ENCODE measurements at regions not wholly inside any gene's neighbourhood (a gene's known extent, or its start where the extent isn't known, plus 50 kb on each side); places are given as distances from the start of the nearest gene placed in this dataset.

DNA sequence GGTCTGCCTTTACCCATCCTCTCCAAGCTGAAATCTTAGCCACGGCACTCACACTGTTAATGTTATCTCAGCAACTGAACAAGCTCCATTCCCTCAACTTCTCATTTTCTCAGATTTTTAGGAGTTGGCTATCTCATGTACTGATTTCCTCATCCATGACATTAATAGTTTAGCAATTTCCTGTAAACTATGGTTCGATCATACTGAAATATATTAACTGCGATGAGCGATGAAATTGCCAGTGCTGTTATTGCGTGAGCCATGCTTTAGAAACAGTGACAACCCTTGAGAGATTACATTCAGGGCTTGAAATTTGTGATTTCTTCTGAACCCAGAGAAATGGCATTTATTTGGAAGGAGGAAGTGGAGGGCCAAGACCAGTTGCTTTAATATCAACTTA is 223.7 kb downstream of the GPAT3 start:
- TF ChIP-seq MEF2A (IDR thresholded peaks at IDR 0.05; ENCODE audit: insufficient read depth, low read depth, low read length) (no peak), POLR2A (IDR thresholded peaks at IDR 0.05; ENCODE audit: low read depth, low read length) (no peak), POLR2AphosphoS5 (IDR thresholded peaks at IDR 0.05; ENCODE audit: low read length) (no peak), SUPT20H (IDR thresholded peaks at IDR 0.05; ENCODE audit: borderline replicate concordance, control insufficient read depth, low read depth, low read length) (no peak), RCOR1 (conservative IDR thresholded peaks at IDR 0.05; ENCODE audit: low read depth, low read length) (no peak)
- TF ChIP-seq, protein P1, sequence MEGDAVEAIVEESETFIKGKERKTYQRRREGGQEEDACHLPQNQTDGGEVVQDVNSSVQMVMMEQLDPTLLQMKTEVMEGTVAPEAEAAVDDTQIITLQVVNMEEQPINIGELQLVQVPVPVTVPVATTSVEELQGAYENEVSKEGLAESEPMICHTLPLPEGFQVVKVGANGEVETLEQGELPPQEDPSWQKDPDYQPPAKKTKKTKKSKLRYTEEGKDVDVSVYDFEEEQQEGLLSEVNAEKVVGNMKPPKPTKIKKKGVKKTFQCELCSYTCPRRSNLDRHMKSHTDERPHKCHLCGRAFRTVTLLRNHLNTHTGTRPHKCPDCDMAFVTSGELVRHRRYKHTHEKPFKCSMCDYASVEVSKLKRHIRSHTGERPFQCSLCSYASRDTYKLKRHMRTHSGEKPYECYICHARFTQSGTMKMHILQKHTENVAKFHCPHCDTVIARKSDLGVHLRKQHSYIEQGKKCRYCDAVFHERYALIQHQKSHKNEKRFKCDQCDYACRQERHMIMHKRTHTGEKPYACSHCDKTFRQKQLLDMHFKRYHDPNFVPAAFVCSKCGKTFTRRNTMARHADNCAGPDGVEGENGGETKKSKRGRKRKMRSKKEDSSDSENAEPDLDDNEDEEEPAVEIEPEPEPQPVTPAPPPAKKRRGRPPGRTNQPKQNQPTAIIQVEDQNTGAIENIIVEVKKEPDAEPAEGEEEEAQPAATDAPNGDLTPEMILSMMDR (IDR thresholded peaks at IDR 0.05 in 2 of 3, conservative IDR thresholded peaks at IDR 0.05 in 1 of 3; ENCODE audit: control insufficient read depth in 2 of 3, extremely low read depth in 1 of 3, insufficient read depth in 1 of 3, low read depth in 3 of 3, low read length in 3 of 3): no peak
- TF ChIP-seq, protein P2, sequence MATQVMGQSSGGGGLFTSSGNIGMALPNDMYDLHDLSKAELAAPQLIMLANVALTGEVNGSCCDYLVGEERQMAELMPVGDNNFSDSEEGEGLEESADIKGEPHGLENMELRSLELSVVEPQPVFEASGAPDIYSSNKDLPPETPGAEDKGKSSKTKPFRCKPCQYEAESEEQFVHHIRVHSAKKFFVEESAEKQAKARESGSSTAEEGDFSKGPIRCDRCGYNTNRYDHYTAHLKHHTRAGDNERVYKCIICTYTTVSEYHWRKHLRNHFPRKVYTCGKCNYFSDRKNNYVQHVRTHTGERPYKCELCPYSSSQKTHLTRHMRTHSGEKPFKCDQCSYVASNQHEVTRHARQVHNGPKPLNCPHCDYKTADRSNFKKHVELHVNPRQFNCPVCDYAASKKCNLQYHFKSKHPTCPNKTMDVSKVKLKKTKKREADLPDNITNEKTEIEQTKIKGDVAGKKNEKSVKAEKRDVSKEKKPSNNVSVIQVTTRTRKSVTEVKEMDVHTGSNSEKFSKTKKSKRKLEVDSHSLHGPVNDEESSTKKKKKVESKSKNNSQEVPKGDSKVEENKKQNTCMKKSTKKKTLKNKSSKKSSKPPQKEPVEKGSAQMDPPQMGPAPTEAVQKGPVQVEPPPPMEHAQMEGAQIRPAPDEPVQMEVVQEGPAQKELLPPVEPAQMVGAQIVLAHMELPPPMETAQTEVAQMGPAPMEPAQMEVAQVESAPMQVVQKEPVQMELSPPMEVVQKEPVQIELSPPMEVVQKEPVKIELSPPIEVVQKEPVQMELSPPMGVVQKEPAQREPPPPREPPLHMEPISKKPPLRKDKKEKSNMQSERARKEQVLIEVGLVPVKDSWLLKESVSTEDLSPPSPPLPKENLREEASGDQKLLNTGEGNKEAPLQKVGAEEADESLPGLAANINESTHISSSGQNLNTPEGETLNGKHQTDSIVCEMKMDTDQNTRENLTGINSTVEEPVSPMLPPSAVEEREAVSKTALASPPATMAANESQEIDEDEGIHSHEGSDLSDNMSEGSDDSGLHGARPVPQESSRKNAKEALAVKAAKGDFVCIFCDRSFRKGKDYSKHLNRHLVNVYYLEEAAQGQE (IDR thresholded peaks at IDR 0.05; ENCODE audit: low read depth, low read length): no peak
- TF ChIP-seq, protein P3, sequence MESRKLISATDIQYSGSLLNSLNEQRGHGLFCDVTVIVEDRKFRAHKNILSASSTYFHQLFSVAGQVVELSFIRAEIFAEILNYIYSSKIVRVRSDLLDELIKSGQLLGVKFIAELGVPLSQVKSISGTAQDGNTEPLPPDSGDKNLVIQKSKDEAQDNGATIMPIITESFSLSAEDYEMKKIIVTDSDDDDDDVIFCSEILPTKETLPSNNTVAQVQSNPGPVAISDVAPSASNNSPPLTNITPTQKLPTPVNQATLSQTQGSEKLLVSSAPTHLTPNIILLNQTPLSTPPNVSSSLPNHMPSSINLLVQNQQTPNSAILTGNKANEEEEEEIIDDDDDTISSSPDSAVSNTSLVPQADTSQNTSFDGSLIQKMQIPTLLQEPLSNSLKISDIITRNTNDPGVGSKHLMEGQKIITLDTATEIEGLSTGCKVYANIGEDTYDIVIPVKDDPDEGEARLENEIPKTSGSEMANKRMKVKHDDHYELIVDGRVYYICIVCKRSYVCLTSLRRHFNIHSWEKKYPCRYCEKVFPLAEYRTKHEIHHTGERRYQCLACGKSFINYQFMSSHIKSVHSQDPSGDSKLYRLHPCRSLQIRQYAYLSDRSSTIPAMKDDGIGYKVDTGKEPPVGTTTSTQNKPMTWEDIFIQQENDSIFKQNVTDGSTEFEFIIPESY (IDR thresholded peaks at IDR 0.05): no peak
- TF ChIP-seq, protein P4, sequence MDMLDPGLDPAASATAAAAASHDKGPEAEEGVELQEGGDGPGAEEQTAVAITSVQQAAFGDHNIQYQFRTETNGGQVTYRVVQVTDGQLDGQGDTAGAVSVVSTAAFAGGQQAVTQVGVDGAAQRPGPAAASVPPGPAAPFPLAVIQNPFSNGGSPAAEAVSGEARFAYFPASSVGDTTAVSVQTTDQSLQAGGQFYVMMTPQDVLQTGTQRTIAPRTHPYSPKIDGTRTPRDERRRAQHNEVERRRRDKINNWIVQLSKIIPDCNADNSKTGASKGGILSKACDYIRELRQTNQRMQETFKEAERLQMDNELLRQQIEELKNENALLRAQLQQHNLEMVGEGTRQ (IDR thresholded peaks at IDR 0.05; ENCODE audit: borderline replicate concordance, low read depth, low read length): no peak
